ENCODE measurements at regions not wholly inside any gene's neighbourhood (a gene's known extent, or its start where the extent isn't known, plus 50 kb on each side); places are given as distances from the start of the nearest gene placed in this dataset.

GRCh38 chr21:10272216-10272615, 249.2 kb upstream of the TPTE start:
- TF ChIP-seq CTCF (IDR thresholded peaks at IDR 0.05) (no peak), POLR2A (IDR thresholded peaks at IDR 0.05) (no peak)

Measured in adrenal gland (tissue), 5 donors.